Lower leg skin (tissue), 4 donors: ENCODE measurements at regions not wholly inside any gene's neighbourhood (a gene's known extent, or its start where the extent isn't known, plus 50 kb on each side); places are given as distances from the start of the nearest gene placed in this dataset.
A peak's percentile ranks its signal among the peaks of the same experiment; 100 is the strongest.
"Not testable (repeated sequence)": the region's sequence is repeated elsewhere in the genome, so short reads cannot be mapped to it uniquely, and the experiment has no call there.

Source experiments
- DNase-seq, 2 donors: peaks; one replicate each; pipeline ENCODE4 v3.0.0-alpha.2; 2019; ENCODE audit warnings: low spot score in 2 of 2
- H3K4me3 ChIP-seq: fragments of 200-600 bp; sonication (generic); 2 replicates; pipeline ENCODE4 v1.5.1; 2017; ENCODE audit warnings: mild to moderate bottlenecking, low read depth; ENCODE audit not compliant: poor library complexity, severe bottlenecking
- CTCF ChIP-seq, 3 donors: fragments of 450-650 bp; IDR thresholded peaks; one replicate each; pipeline ENCODE4 v1.5.1; 2016; ENCODE audit warnings: antibody characterized with exemption in 3 of 3, mild to moderate bottlenecking in 3 of 3, moderate library complexity in 2 of 3
- POLR2A ChIP-seq, 2 donors: fragments of 450-650 bp; IDR thresholded peaks; one replicate each; pipeline ENCODE4 v1.6.1; 2016 to 2017; ENCODE audit warnings: antibody characterized with exemption in 2 of 2, mild to moderate bottlenecking in 1 of 2, moderate library complexity in 1 of 2
- WGBS, 2 donors: methylation state at CpG; one replicate each; pipeline ENCODE4 v1.1.5; 2018; 5-methylcytosine and 5-hydroxymethylcytosine counted together
- intact Hi-C: fragments of 100-400 bp; cut with DNase I; formaldehyde crosslinking; loops from one replicate; pipeline ENCODE4 v1.15.0; 2023; ENCODE audit warnings: low total_unique reads

- intact Hi-C loops: no loop called here
- 53 to 60% methylated on average over 5 of the region's 5 CpGs for WGBS, 2 donors
- peak in 1 of 2 donors; percentile 23 for DNase-seq
Observed at GRCh38 chr3:71987828-71988227, 202.9 kb upstream of the PROK2 start.

GRCh38 chr3:71987089-71987735 is 202.3 kb upstream of the PROK2 start:
- WGBS, 2 donors: 75 to 76% methylated on average over 9 of the region's 9 CpGs

More at GRCh38 chr3:71987828-71988227, 202.9 kb upstream of the PROK2 start:
- H3K4me3 ChIP-seq: no peak overlapping the region
- TF ChIP-seq CTCF (IDR thresholded peaks at IDR 0.05): no peak
- no peak for TF ChIP-seq POLR2A (IDR thresholded peaks at IDR 0.05)

GRCh38 chr3:71986606-71987005 is 201.7 kb upstream of the PROK2 start:
- intact Hi-C loops: no loop called here
- no peak overlapping the region for H3K4me3 ChIP-seq
- TF ChIP-seq POLR2A (IDR thresholded peaks at IDR 0.05): no peak
- no peak for TF ChIP-seq CTCF (IDR thresholded peaks at IDR 0.05)
- 82 to 89% methylated on average over 6 of the region's 6 CpGs for WGBS, 2 donors
- DNase-seq: no peak

More at GRCh38 chr3:71987089-71987735, 202.3 kb upstream of the PROK2 start:
- DNase-seq: no peak
- H3K4me3 ChIP-seq: no peak overlapping the region
- intact Hi-C loops: no loop called here
- TF ChIP-seq POLR2A (IDR thresholded peaks at IDR 0.05) (no peak), CTCF (IDR thresholded peaks at IDR 0.05) (no peak)

- no peak overlapping the region for H3K4me3 ChIP-seq
- no peak for DNase-seq
- TF ChIP-seq POLR2A (IDR thresholded peaks at IDR 0.05) (no peak), CTCF (IDR thresholded peaks at IDR 0.05) (no peak)
- WGBS, 2 donors: 59 to 62% methylated on average over 9 of the region's 9 CpGs
- intact Hi-C loops: loop anchor here (5.0 kb wide), 1 partner anchor 672 kb away; no protein-coding TSS in a partner anchor
Observed at GRCh38 chr3:71984843-71985613, 200.1 kb upstream of the PROK2 start.

GRCh38 chr3:71983694-71984093 is 198.7 kb upstream of the PROK2 start:
- WGBS, 2 donors: 95 to 98% methylated on average over 4 of the region's 4 CpGs
- intact Hi-C loops: loop anchor here (5.0 kb wide), 1 partner anchor 674 kb away; no protein-coding TSS in a partner anchor

GRCh38 chr3:71982506-71983258 is 197.7 kb upstream of the PROK2 start:
- 29 to 32% methylated on average over 9 of the region's 9 CpGs for WGBS, 2 donors
- not testable (repeated sequence) for H3K4me3 ChIP-seq
- DNase-seq: peak in 1 of 2 donors; percentile 73
- intact Hi-C loops: loop anchor here (5.0 kb wide), 1 partner anchor 675 kb away; no protein-coding TSS in a partner anchor

More at GRCh38 chr3:71983694-71984093, 198.7 kb upstream of the PROK2 start:
- no peak overlapping the region for H3K4me3 ChIP-seq
- DNase-seq: no peak
- TF ChIP-seq POLR2A (IDR thresholded peaks at IDR 0.05) (no peak), CTCF (IDR thresholded peaks at IDR 0.05) (no peak)
